ENCODE measurements at regions not wholly inside any gene's neighbourhood (a gene's known extent, or its start where the extent isn't known, plus 50 kb on each side); places are given as distances from the start of the nearest gene placed in this dataset.

DNA sequence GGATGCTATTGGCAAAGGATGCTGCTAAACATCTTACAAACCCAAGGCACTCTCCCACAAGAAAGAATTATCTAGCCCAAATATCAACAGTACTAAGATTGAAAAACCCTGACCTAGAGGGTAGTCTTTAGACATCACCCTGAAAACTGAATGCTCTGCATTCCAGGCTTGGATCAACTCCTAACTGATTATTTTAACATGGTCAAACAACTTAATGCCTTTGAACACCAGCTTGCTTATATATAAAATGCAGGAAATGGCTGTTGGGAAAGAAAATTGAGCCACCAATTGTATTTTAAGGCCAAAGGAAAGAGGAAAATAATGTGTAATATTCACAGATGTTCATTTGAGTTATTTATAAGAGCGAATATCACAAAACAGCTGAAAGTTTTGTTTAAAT, 72.2 kb upstream of the C1orf87 start (continued):
- TF ChIP-seq TBP (IDR thresholded peaks at IDR 0.05; ENCODE audit: low read depth, low read length), result no peak

DNA sequence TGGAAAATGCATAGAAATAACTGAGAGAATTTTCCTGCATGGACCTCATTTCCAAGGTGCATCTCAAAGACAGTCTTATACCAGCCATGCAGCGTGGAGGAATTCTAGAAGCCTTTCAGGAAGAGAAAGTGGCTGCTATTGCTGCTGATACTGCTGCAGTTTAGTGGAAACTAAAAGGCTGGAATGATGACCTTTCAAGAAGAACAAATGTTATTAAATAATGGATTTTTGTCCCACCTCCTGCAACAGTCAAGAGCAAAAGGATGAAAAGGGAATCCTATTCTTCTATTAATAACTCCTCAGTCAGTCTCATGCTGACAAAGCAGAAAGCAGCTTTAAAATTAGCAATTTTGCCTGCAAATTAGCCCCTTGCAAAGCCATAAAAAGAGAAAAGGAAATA, 68.2 kb upstream of the C1orf87 start:
- no peak overlapping the region for H4K8ac ChIP-seq (ENCODE audit: extremely low read depth, insufficient read depth, low read length)
- CTCF ChIA-PET (ENCODE audit: partially characterized antibody), result interaction anchor here (0.7 to 1.4 kb wide), 3 partner anchors 9 to 17 kb away, joined by 3 read pairs; no protein-coding TSS in a partner anchor
- FAIRE-seq (no peak), DNase-seq (ENCODE audit: low read depth in 1 of 2, low spot score in 2 of 2) (no peak)
- no peaks in the 10 kb centered on the region for H3K79me1 ChIP-seq (ENCODE audit: low read depth, low read length)
- no peak overlapping the region for H3K56ac ChIP-seq (replicated peaks; ENCODE audit: insufficient read length, low read depth, low read length)
- no peak overlapping the region for H3K18ac ChIP-seq (ENCODE audit: extremely low read depth, low read length)
- no peak overlapping the region for H2BK120ac ChIP-seq (replicated peaks; ENCODE audit: low read depth, low read length)
- H3K27ac ChIP-seq (ENCODE audit: low read depth, low read length), result no peak overlapping the region
- H3K14ac ChIP-seq (ENCODE audit: insufficient read length), result no peak overlapping the region
- H4K5ac ChIP-seq (ENCODE audit: insufficient read length, low read depth, low read length), result no peak overlapping the region
- H3K9me3 ChIP-seq (ENCODE audit: insufficient read depth in 2 of 2, low read depth in 1 of 2, low read length in 1 of 2), result no peaks in the 10 kb centered on the region
- H3K4me2 ChIP-seq (ENCODE audit: insufficient read depth in 1 of 2, low read depth in 2 of 2, low read length in 2 of 2), result no peak overlapping the region
- H3K4me1 ChIP-seq (replicated peaks in 1 of 4; ENCODE audit: control insufficient read depth in 3 of 4, insufficient read depth in 4 of 4, low read length in 3 of 4), result no peaks in the 10 kb centered on the region
- 88% methylated on average over 1 of the region's 1 CpG; no CpG with 5 or more reads in 1 of the 2 experiments for WGBS, 2 experiments (ENCODE audit: extremely low coverage in 1 of 2, insufficient coverage in 1 of 2, insufficient read length in 1 of 2, insufficient replicate concordance in 2 of 2, low coverage in 1 of 2, low lambda C conversion rate in 2 of 2, missing lambda C conversion rate in 1 of 2)
- no peak overlapping the region for H3K4me3 ChIP-seq (ENCODE audit: extremely low read depth in 1 of 4, insufficient read depth in 2 of 4, low read depth in 3 of 4, low read length in 4 of 4)
- no peaks in the 10 kb centered on the region for H3K36me3 ChIP-seq (ENCODE audit: control insufficient read depth in 2 of 4, insufficient read depth in 4 of 4, low read length in 3 of 4)
- H2BK20ac ChIP-seq (ENCODE audit: low read length), result no peak overlapping the region
- H2BK15ac ChIP-seq (ENCODE audit: low read length), result no peak overlapping the region
- no peak overlapping the region for H3K23ac ChIP-seq (ENCODE audit: insufficient read length)
- no peak overlapping the region for H3K4ac ChIP-seq (replicated peaks; ENCODE audit: insufficient read length, low read depth, low read length)
- H3K27me3 ChIP-seq (replicated peaks in 1 of 4; ENCODE audit: control insufficient read depth in 3 of 4, extremely low read depth in 1 of 4, insufficient read depth in 3 of 4, low read length in 3 of 4), result peaks cover 0 to 2% (median 0%) of the 10 kb centered on the region in 4 experiments; a peak in 1 of 7 replicates
- no peaks in the 10 kb centered on the region for H4K20me1 ChIP-seq (replicated peaks in 1 of 2; ENCODE audit: control insufficient read depth in 1 of 2, insufficient read depth in 2 of 2, low read length in 2 of 2)
- H4K91ac ChIP-seq (replicated peaks; ENCODE audit: insufficient read length, low read length), result no peak overlapping the region
- H2AFZ ChIP-seq (ENCODE audit: low read length), result no peak overlapping the region
- no peak overlapping the region for H2BK5ac ChIP-seq (ENCODE audit: low read depth, low read length)
- no peak overlapping the region for H3K9ac ChIP-seq (replicated peaks in 1 of 4; ENCODE audit: extremely low read depth in 1 of 4, low read depth in 3 of 4, low read length in 3 of 4)
- no peaks in the 10 kb centered on the region for H3K23me2 ChIP-seq (ENCODE audit: low read depth, low read length)
- no peak overlapping the region for H2BK12ac ChIP-seq (ENCODE audit: low read depth, low read length)
- H2AK5ac ChIP-seq (ENCODE audit: low read depth, low read length), result no peak overlapping the region
- H3K79me2 ChIP-seq (ENCODE audit: control insufficient read depth in 1 of 2, insufficient read depth in 2 of 2, low read length in 2 of 2), result no peaks in the 10 kb centered on the region
- POLR2A ChIA-PET (ENCODE audit: partially characterized antibody), result no interaction called here
- TF ChIP-seq CBX8 (IDR thresholded peaks at IDR 0.05; ENCODE audit: borderline replicate concordance, low read depth, low read length) (no peak), RNF2 (IDR thresholded peaks at IDR 0.05; ENCODE audit: borderline replicate concordance, low read depth, low read length, missing control alignments, poor library complexity, severe bottlenecking) (no peak), NRF1 (IDR thresholded peaks at IDR 0.05; ENCODE audit: low read depth, low read length) (no peak), TAF7 (optimal IDR thresholded peaks at IDR 0.05; ENCODE audit: borderline replicate concordance, low read depth, low read length) (no peak), SIRT6 (IDR thresholded peaks at IDR 0.05; ENCODE audit: low read length) (no peak), USF2 (IDR thresholded peaks at IDR 0.05; ENCODE audit: low read length) (no peak), POLR2A (IDR thresholded peaks at IDR 0.05; ENCODE audit: control extremely low read depth in 1 of 2, low read depth in 2 of 2, low read length in 2 of 2) (no peak), EGR1 (IDR thresholded peaks at IDR 0.05; ENCODE audit: borderline replicate concordance, low read depth, low read length) (no peak)
